Spinal cord (tissue), 9 donors: ENCODE measurements at regions not wholly inside any gene's neighbourhood (a gene's known extent, or its start where the extent isn't known, plus 50 kb on each side); places are given as distances from the start of the nearest gene placed in this dataset.

Experiments
- DNase-seq, 6 donors: peaks; one replicate each; pipeline versions ENCODE4 v3.0.0 to v3.0.0-alpha.2; 2013 to 2015; ENCODE audit warnings: low spot score in 6 of 6, low read depth in 4 of 6
- H3K27ac ChIP-seq: one replicate; pipeline ENCODE4 v1.5.1; 2013; ENCODE audit warnings: low read depth, low read length, control low read depth
- H3K27me3 ChIP-seq: one replicate; pipeline ENCODE4 v1.6.1; 2013; ENCODE audit warnings: low read length; ENCODE audit not compliant: control insufficient read depth, insufficient read depth
- H3K36me3 ChIP-seq: one replicate; pipeline ENCODE4 v1.6.1; 2013; ENCODE audit warnings: low read length; ENCODE audit not compliant: control insufficient read depth, insufficient read depth
- H3K4me1 ChIP-seq: one replicate; pipeline ENCODE4 v1.6.1; 2013; ENCODE audit warnings: low read length; ENCODE audit not compliant: control insufficient read depth, insufficient read depth
- H3K4me3 ChIP-seq: one replicate; pipeline ENCODE4 v1.5.1; 2013; ENCODE audit warnings: low read depth, low read length, control low read depth
- H3K9me3 ChIP-seq: one replicate; pipeline ENCODE4 v1.6.1; 2013; ENCODE audit warnings: low read length; ENCODE audit not compliant: control insufficient read depth, insufficient read depth
- WGBS: methylation state at CpG from one replicate; pipeline ENCODE4 v1.1.5; 2013; ENCODE audit warnings: missing lambda C conversion rate; ENCODE audit not compliant: insufficient coverage; 5-methylcytosine and 5-hydroxymethylcytosine counted together
- donor health status: healthy.

DNA sequence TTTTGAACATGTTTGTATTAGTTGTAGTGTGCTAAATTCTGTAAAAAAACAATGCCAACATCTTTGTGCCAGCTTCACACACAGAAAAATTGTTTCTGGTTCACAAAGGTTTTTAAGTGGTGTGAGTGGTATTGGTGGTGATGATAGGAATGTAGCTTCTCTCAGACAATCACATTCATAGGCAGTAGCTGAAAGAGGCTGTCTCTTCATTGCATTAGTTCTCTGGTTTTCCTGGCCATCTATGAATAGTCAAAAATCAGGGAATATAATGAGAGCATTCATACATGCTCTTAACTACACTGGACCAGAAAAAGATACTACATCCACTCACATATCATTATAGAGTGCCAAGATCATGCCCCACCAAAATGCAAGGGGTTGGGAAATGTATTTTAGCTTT, 433.5 kb downstream of the FLRT2 start:
- no peaks in the 10 kb centered on the region for H3K36me3 ChIP-seq
- no peaks in the 10 kb centered on the region for H3K4me1 ChIP-seq
- H3K27me3 ChIP-seq, result no peaks in the 10 kb centered on the region
- H3K4me3 ChIP-seq, result no peak overlapping the region
- no peak overlapping the region for H3K27ac ChIP-seq
- H3K9me3 ChIP-seq, result no peaks in the 10 kb centered on the region
- DNase-seq, result no peak

DNA sequence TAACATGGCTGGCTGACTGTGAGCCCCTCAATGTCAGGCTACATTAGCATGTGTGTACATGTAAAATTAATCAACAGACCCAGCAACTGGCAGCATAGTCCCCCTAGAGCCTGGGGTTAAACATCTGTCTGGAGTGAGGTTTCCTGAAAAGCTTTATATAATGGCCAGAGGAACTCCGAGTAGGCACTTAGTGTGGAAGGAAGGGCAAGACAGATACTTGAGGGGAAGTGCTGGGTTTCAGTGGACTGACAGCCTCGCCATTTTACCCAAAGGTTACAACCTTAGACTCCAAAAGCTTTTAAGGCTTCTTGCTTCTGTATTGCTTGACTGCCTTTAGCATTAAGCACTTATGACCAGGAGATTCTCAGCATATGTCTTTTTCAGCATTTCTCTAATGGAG, 430.8 kb downstream of the FLRT2 start:
- Histone ChIP-seq H3K36me3 (no peaks in the 10 kb centered on the region), H3K4me1 (no peaks in the 10 kb centered on the region)
- no peak for DNase-seq

DNA sequence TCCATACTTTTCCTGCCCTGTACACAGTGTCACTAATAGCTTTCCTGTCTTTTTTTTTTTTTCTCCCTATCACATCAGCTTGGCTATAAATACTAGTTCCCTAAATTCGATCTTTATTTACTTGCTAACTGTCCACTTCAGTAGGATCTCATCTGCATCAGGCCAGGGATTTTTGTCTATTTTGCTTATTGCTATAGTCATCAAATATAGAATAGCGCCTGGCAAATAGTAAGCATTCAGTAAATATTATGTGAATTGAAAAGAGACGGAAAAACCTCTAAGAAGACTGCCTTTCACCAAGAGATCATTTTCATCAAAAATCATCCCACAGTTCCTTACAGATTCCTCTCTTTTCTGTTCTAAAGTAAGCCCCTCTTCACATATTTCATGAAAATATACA, 429.1 kb downstream of the FLRT2 start:
- no peaks in the 10 kb centered on the region for H3K27me3 ChIP-seq
- WGBS, result no CpG with 5 or more reads among the region's 3 CpGs
- H3K9me3 ChIP-seq, result no peaks in the 10 kb centered on the region
- H3K36me3 ChIP-seq, result no peaks in the 10 kb centered on the region
- H3K27ac ChIP-seq, result no peak overlapping the region
- DNase-seq, result no peak
- no peak overlapping the region for H3K4me3 ChIP-seq
- no peaks in the 10 kb centered on the region for H3K4me1 ChIP-seq

More for the DNA sequence above, 430.8 kb downstream of the FLRT2 start:
- no peaks in the 10 kb centered on the region for H3K27me3 ChIP-seq
- no peaks in the 10 kb centered on the region for H3K9me3 ChIP-seq
- H3K27ac ChIP-seq, result no peak overlapping the region
- WGBS, result no CpG with 5 or more reads among the region's 2 CpGs
- H3K4me3 ChIP-seq, result no peak overlapping the region

DNA sequence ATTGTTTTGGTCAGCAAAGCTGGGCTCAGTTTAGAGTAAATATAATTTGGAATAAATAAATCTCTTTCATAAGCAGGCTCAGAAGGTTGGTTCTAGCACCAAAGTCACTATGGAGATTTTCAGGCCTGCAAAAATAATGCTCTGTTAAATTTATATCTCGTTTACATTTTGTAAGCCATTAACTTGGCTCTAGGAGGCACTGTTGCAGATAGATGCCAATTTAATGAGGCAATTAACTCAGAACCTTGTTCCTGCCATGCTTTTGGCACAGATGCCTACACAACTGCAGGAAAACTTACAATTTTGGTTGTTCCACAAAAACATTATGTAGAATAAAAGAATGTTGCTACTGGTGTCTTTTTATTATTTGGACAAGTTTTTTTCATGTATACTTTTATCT, 428.1 kb downstream of the FLRT2 start:
- Histone ChIP-seq H3K36me3 (no peaks in the 10 kb centered on the region), H3K4me3 (no peak overlapping the region), H3K4me1 (no peaks in the 10 kb centered on the region), H3K27me3 (no peaks in the 10 kb centered on the region), H3K27ac (no peak overlapping the region), H3K9me3 (no peaks in the 10 kb centered on the region)
- DNase-seq, result no peak
- WGBS, result 100% methylated on average over 1 of the region's 1 CpG

DNA sequence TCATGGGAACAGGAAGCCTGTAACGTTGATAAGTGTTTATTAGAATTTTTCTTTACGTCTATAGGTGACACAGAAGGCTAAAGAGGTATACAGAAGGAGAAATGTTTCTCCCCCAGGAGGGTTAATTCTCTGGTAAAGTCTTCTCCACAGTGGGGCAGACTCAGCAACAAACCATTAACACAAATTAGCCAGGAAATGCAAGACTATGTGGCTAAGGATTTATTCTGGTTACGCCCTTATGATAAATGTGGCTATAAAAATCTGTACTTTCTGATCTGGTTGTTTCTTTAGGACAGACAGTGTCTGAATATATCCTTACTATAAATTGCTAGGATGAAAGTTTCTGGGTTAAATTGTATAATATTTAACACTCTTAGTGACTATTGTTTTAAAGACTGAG, 423.3 kb downstream of the FLRT2 start:
- H3K9me3 ChIP-seq, result no peaks in the 10 kb centered on the region
- no peak overlapping the region for H3K27ac ChIP-seq
- WGBS, result no CpG with 5 or more reads among the region's 3 CpGs
- no peaks in the 10 kb centered on the region for H3K27me3 ChIP-seq
- DNase-seq, result no peak
- H3K4me3 ChIP-seq, result no peak overlapping the region
- no peaks in the 10 kb centered on the region for H3K36me3 ChIP-seq
- H3K4me1 ChIP-seq, result no peaks in the 10 kb centered on the region

DNA sequence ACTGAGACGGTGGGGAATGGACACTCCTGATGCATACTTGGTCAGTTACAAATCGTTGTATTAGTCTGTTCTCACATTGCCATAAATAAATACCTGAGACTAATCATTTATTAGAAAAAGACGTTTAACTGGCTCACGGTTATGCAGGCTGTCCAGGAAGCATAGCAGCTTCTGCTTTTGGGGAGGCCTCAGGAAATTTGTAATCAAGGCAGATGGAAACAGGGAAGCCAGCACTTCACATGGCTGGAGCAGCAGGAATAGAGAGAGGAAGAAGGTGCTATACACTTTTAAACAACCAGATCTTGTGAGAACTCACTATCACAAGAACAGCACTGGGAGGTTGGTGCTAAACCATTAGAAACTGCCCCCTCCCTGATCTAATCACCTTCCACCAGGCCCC, 418.2 kb downstream of the FLRT2 start:
- no peak for DNase-seq
- H3K4me1 ChIP-seq, result no peaks in the 10 kb centered on the region
- no CpG with 5 or more reads among the region's 4 CpGs for WGBS
- no peaks in the 10 kb centered on the region for H3K36me3 ChIP-seq
- H3K27me3 ChIP-seq, result no peaks in the 10 kb centered on the region
- H3K27ac ChIP-seq, result no peak overlapping the region
- H3K9me3 ChIP-seq, result no peaks in the 10 kb centered on the region
- no peak overlapping the region for H3K4me3 ChIP-seq

DNA sequence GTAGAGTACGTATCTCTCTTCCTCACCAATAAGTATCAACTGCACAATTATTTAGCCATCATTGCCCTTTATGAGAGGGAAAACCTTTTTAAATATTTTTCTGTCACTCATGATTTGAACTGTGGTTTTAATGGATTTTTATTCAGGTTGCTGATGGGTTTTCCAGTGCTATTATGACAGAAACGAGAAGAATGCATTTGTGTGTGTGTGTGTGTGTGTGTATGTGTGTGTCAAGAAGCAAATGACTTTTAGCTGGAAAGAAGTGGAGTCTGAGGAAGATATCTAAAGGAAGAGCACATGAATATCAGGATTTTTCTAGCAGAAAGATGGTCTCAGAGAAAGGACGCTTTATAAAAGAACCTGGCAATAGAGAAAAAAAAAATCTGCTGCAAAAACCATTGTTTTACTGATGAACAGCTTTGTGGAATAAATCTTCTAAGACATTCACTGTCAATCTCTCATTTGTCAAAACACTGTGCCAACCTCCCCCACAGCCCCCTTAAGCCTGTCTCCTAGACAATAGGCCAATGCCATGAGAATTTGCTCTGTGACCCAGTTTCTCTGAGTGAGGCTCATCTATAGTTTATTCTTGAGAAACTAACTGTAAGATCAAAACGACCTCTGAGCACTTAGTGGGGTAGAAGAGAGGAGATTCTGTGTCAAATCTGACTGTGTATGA, 417.7 kb downstream of the FLRT2 start:
- peak in 1 of 6 donors; percentile 7 for DNase-seq
- no peaks in the 10 kb centered on the region for H3K9me3 ChIP-seq
- H3K36me3 ChIP-seq, result no peaks in the 10 kb centered on the region
- H3K27ac ChIP-seq, result no peak overlapping the region
- no peaks in the 10 kb centered on the region for H3K27me3 ChIP-seq
- H3K4me1 ChIP-seq, result no peaks in the 10 kb centered on the region
- WGBS, result 25% methylated on average over 2 of the region's 4 CpGs
- no peak overlapping the region for H3K4me3 ChIP-seq

DNA sequence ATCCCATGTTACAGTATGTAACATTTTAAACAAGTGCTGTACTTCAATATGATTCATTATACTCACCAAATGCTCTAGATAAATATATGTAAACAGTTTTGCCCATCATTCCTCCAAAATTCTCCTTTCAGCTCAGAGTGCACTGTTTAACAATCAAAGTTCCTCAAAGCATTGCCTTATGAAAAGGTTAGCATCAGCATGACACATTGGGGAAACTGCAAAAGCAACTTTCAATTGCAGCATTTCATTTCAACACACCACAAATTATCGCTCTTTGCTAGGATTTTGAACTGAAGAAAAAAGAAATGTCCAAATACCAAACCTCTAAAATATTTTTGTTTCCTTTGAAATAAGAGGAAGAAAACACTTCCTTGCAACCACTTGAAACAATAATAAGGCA, 413.2 kb downstream of the FLRT2 start:
- Histone ChIP-seq H3K36me3 (no peaks in the 10 kb centered on the region), H3K27ac (no peak overlapping the region), H3K9me3 (no peaks in the 10 kb centered on the region), H3K4me3 (no peak overlapping the region), H3K4me1 (no peaks in the 10 kb centered on the region), H3K27me3 (no peaks in the 10 kb centered on the region)
- no peak for DNase-seq
- WGBS, result no CpG with 5 or more reads among the region's 1 CpG

DNA sequence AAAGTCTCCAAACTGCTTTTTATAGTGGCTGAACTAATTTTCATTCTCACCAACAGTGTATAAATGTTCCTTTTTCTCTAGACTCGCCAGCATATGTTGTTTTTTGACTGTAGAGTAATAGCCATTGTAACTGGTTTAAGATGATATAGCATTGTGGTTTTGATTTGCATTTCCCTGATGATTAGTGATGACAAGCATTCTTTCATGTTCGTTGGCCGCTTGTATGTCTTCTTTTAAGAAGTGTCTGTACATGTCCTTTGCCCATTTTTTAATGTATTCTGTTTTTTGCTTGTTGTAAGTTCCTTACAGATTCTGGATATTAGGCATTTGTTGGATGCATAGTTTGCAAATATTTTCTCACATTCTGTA, 404.9 kb downstream of the FLRT2 start:
- Histone ChIP-seq H3K27me3 (no peaks in the 10 kb centered on the region), H3K9me3 (peaks cover 2% of the 10 kb centered on the region), H3K36me3 (no peaks in the 10 kb centered on the region), H3K27ac (no peak overlapping the region), H3K4me1 (no peaks in the 10 kb centered on the region), H3K4me3 (no peak overlapping the region)
- WGBS, result no CpG with 5 or more reads among the region's 3 CpGs
- DNase-seq, result no peak

DNA sequence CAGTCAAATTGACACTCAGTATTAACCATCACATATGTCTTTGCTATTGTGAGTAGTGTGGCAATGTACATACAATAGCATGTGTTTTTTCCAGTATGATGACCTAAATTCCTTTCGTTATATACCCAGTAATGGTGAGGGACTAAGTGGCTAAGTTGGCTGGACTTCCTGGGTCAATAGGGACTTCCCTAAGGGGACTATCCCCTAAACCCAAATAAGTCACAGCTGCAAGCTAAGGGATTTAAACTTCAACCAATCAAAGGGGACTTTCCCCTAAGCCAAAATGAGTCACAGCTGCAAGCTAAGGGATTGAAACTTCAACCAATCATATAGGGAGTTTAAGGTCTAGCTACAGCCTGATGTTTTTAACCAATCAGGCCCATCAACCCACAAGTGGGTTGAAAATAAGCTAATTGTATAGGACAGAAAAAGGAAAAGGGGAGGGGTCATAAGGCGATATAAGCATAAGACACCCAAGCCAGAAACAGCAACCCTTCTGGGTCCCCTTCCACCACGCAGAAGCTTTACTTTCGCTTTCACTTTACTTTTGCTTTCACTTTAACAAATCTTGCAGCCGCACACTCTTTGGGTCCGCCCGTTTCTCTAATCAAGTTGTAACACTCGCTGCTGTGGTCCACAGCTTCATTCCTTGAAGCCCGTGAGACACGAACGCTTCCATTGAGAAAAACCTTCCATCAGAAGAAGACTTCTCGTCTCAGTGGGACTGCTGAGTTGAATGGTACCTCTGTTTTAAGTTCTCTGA, 404.4 kb downstream of the FLRT2 start:
- Histone ChIP-seq H3K36me3 (no peaks in the 10 kb centered on the region), H3K9me3 (peaks cover 2% of the 10 kb centered on the region), H3K4me3 (no peak overlapping the region), H3K27me3 (no peaks in the 10 kb centered on the region), H3K27ac (no peak overlapping the region), H3K4me1 (no peaks in the 10 kb centered on the region)
- WGBS, result 92% methylated on average over 6 of the region's 12 CpGs
- no peak for DNase-seq
